Breast epithelium (tissue), 3 donors: ENCODE measurements at regions not wholly inside any gene's neighbourhood (a gene's known extent, or its start where the extent isn't known, plus 50 kb on each side); places are given as distances from the start of the nearest gene placed in this dataset.

Experiments used
- POLR2AphosphoS5 ChIP-seq, 3 donors: sonication (generic); formaldehyde crosslinking; IDR thresholded peaks; one replicate each; pipeline ENCODE4 v1.6.1; 2017; ENCODE audit warnings: antibody characterized with exemption in 3 of 3
- TF ChIP-seq, protein P1 (sequence below), 3 donors: fragments of 450-650 bp; IDR thresholded peaks; one replicate each; pipeline ENCODE4 v1.5.1; 2016 to 2017; ENCODE audit warnings: antibody characterized with exemption in 3 of 3, mild to moderate bottlenecking in 3 of 3, moderate library complexity in 3 of 3

DNA sequence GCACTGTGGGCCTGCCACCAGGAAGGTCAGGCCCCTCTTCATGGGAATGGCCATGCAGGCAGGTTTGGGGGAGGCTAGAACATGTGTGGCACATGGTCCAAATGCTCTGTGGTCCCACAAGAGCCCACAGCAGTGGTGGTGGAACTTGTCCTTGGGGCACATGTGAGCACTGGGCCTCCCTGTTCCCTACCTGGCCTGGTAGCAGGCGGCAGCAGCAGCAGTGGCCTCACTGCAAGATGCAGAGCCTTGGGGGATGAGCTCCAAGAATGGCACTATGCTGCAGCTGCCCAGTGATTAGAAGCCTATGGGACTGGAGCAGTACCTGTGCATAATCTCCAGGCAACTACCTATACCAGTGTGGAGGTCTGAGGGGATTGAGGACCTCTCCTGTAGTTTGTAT, 197.0 kb upstream of the DCAF8L1 start:
- TF ChIP-seq, protein P1, sequence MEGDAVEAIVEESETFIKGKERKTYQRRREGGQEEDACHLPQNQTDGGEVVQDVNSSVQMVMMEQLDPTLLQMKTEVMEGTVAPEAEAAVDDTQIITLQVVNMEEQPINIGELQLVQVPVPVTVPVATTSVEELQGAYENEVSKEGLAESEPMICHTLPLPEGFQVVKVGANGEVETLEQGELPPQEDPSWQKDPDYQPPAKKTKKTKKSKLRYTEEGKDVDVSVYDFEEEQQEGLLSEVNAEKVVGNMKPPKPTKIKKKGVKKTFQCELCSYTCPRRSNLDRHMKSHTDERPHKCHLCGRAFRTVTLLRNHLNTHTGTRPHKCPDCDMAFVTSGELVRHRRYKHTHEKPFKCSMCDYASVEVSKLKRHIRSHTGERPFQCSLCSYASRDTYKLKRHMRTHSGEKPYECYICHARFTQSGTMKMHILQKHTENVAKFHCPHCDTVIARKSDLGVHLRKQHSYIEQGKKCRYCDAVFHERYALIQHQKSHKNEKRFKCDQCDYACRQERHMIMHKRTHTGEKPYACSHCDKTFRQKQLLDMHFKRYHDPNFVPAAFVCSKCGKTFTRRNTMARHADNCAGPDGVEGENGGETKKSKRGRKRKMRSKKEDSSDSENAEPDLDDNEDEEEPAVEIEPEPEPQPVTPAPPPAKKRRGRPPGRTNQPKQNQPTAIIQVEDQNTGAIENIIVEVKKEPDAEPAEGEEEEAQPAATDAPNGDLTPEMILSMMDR (IDR thresholded peaks at IDR 0.05), result no peak
- TF ChIP-seq POLR2AphosphoS5 (IDR thresholded peaks at IDR 0.05), result no peak
